ENCODE measurements at regions not wholly inside any gene's neighbourhood (a gene's known extent, or its start where the extent isn't known, plus 50 kb on each side); places are given as distances from the start of the nearest gene placed in this dataset.
"Not testable (repeated sequence)": the region's sequence is repeated elsewhere in the genome, so short reads cannot be mapped to it uniquely, and the experiment has no call there.

DNA sequence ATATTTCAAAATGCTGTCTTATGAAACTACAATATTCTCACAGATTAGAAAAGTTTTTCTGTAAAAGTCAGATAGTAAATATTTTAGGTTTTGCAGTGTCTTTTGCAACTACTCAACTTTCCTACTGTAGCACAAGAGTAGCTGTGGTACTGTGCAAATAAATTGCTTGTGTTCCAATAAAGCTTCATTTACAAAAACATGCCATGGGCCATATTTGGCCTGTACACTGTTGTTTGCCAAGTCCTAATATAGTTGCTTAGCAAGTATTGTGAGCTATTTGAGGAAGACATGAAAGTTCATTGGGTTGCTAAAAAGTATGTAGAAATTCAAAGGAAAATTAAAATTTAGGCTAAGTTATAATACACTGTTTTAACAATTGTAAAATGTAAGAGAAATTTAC lies 80.0 kb downstream of the TFPI2 start:
- Histone ChIP-seq H3K4me3 (no peak overlapping the region), H3K27me3 (replicated peaks; ENCODE audit: insufficient read depth) (no peaks in the 10 kb centered on the region), H3K36me3 (no peaks in the 10 kb centered on the region), H3K9me3 (no peaks in the 10 kb centered on the region), H3K4me1 (ENCODE audit: control insufficient read depth in 1 of 2, low read depth in 2 of 2) (peaks cover 0 to 10% of the 10 kb centered on the region in 2 donors), H3K27ac (peak overlapping the region in 1 of 2 donors; percentile 38)
- TF ChIP-seq, protein P1, sequence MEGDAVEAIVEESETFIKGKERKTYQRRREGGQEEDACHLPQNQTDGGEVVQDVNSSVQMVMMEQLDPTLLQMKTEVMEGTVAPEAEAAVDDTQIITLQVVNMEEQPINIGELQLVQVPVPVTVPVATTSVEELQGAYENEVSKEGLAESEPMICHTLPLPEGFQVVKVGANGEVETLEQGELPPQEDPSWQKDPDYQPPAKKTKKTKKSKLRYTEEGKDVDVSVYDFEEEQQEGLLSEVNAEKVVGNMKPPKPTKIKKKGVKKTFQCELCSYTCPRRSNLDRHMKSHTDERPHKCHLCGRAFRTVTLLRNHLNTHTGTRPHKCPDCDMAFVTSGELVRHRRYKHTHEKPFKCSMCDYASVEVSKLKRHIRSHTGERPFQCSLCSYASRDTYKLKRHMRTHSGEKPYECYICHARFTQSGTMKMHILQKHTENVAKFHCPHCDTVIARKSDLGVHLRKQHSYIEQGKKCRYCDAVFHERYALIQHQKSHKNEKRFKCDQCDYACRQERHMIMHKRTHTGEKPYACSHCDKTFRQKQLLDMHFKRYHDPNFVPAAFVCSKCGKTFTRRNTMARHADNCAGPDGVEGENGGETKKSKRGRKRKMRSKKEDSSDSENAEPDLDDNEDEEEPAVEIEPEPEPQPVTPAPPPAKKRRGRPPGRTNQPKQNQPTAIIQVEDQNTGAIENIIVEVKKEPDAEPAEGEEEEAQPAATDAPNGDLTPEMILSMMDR (IDR thresholded peaks at IDR 0.05) = no peak
- no peak for DNase-seq (ENCODE audit: low spot score)
- ATAC-seq (ENCODE audit: insufficient number of reproducible peaks, low FRiP score, low read depth) = no peak

GRCh38 chr7:93804726-93805125 lies 85.8 kb downstream of the TFPI2 start:
- Histone ChIP-seq H3K4me1 (ENCODE audit: control insufficient read depth in 1 of 2, low read depth in 2 of 2) (no peaks in the 10 kb centered on the region), H3K4me3 (no peak overlapping the region), H3K27ac (no peak overlapping the region), H3K36me3 (no peaks in the 10 kb centered on the region), H3K27me3 (replicated peaks; ENCODE audit: insufficient read depth) (no peaks in the 10 kb centered on the region), H3K9me3 (no peaks in the 10 kb centered on the region)
- ATAC-seq (ENCODE audit: insufficient number of reproducible peaks, low FRiP score, low read depth) (no peak), DNase-seq (ENCODE audit: low spot score) (no peak)
- TF ChIP-seq, protein P1 (IDR thresholded peaks at IDR 0.05) = no peak

DNA sequence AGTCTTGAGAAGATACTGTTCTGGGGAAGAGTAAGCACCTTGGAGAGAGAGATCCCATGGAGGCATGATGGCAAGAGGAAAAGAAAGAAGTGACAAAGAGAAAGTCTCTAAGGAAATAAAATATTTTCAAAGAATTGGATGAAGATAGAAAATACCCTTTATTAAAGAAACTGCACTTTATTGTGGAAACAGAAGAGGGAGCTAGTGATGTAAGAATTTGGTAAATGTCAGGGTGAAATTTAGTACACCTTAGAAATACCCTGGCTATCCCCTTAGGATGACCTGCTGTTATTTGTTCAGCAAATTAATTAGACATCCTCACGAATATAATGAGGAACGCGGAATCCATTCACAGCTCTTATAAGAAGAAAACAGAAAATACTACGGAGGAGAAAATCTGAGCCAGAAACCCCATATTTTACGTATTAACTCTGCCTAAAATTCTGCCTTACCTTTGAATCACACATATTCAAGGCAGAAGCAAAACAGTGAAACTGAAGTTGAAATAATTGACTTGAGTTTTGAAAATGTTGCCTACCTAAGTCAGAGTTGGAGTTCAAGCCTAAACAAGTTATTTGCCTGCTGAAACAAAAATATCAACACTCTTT lies 90.7 kb downstream of the TFPI2 start:
- no peak overlapping the region for H3K27ac ChIP-seq
- DNase-seq (ENCODE audit: low spot score) = no peak
- no peaks in the 10 kb centered on the region for H3K36me3 ChIP-seq
- H3K9me3 ChIP-seq = no peaks in the 10 kb centered on the region
- TF ChIP-seq, protein P1 (IDR thresholded peaks at IDR 0.05) = peak; percentile 51
- no peaks in the 10 kb centered on the region for H3K27me3 ChIP-seq (replicated peaks; ENCODE audit: insufficient read depth)
- no peak for ATAC-seq (ENCODE audit: insufficient number of reproducible peaks, low FRiP score, low read depth)
- no peaks in the 10 kb centered on the region for H3K4me1 ChIP-seq (ENCODE audit: control insufficient read depth in 1 of 2, low read depth in 2 of 2)
- no peak overlapping the region for H3K4me3 ChIP-seq

DNA sequence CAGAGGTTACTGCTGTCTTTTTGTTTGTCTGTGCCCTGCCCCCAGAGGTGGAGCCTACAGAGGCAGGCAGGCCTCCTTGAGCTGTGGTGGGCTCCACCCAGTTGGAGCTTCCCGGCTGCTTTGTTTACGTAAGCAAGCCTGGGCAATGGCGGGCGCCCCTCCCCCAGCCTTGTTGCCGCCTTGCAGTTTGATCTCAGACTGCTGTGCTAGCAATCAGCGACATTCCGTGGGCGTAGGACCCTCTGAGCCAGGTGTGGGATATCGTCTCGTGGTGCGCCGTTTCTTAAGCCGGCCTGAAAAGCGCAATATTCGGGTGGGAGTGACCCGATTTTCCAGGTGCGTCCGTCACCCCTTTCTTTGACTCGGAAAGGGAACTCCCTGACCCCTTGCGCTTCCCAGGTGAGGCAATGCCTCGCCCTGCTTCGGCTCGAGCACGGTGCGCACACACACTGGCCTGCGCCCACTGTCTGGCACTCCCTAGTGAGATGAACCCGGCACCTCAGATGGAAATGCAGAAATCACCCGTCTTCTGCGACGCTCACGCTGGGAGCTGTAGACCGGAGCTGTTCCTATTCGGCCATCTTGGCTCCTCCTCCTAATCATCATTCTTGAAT lies 97.4 kb downstream of the TFPI2 start:
- H3K36me3 ChIP-seq; H3K9me3 ChIP-seq; H3K4me1 ChIP-seq (ENCODE audit: control insufficient read depth in 1 of 2, low read depth in 2 of 2); H3K27ac ChIP-seq; H3K4me3 ChIP-seq; ATAC-seq (ENCODE audit: insufficient number of reproducible peaks, low FRiP score, low read depth); DNase-seq (ENCODE audit: low spot score); H3K27me3 ChIP-seq (replicated peaks; ENCODE audit: insufficient read depth): not testable (repeated sequence)

DNA sequence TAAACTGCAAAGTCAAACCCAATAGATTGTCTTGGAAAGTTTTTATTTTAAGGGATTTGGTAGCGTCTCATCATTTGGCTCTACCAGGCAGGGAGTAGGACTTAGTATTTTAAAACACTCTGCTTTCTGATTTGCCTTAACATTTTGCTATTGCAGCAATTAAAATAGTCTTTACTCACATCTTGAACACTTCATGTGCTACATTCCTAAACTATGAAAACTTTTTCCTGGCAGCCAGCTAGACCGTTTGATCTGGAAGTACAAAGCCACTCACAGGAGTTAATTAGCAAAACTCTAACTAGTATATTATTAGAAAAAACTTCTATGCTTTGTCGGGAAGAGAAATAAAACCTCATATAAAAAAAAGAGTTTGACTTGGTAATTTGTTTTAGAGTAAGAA lies 111.4 kb downstream of the TFPI2 start:
- H3K9me3 ChIP-seq = no peaks in the 10 kb centered on the region
- H3K4me1 ChIP-seq (ENCODE audit: control insufficient read depth in 1 of 2, low read depth in 2 of 2) = no peaks in the 10 kb centered on the region
- ATAC-seq (ENCODE audit: insufficient number of reproducible peaks, low FRiP score, low read depth) (no peak), DNase-seq (ENCODE audit: low spot score) (no peak)
- no peaks in the 10 kb centered on the region for H3K36me3 ChIP-seq
- no peaks in the 10 kb centered on the region for H3K27me3 ChIP-seq (replicated peaks; ENCODE audit: insufficient read depth)
- no peak overlapping the region for H3K27ac ChIP-seq
- TF ChIP-seq, protein P1 (IDR thresholded peaks at IDR 0.05) = no peak
- H3K4me3 ChIP-seq = no peak overlapping the region

DNA sequence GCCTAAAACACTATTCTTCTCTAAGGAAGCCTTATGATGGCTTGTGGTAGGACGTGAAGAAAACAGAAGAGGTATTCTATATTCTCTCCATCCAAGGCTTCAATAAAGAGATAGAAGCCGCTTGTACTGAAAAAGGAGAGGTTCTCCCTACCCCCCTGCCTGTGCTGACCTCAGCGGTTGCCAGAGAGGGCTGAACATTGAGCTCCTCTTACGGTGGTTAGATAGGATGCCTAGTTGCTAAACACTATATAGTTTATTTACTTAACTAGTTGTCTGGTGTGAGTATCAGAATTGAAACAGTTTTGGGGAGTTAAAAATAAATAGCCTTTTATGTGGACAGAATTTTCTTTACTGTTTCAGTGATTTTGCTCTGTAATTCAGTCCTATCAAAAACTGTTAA lies 112.2 kb downstream of the TFPI2 start:
- Histone ChIP-seq H3K4me1 (ENCODE audit: control insufficient read depth in 1 of 2, low read depth in 2 of 2) (no peaks in the 10 kb centered on the region), H3K36me3 (no peaks in the 10 kb centered on the region), H3K27ac (no peak overlapping the region), H3K4me3 (no peak overlapping the region), H3K27me3 (replicated peaks; ENCODE audit: insufficient read depth) (no peaks in the 10 kb centered on the region), H3K9me3 (no peaks in the 10 kb centered on the region)
- DNase-seq (ENCODE audit: low spot score) (no peak), ATAC-seq (ENCODE audit: insufficient number of reproducible peaks, low FRiP score, low read depth) (no peak)
- TF ChIP-seq, protein P1 (IDR thresholded peaks at IDR 0.05) = no peak

Measured in thoracic aorta (tissue), 2 donors.